ENCODE measurements at regions not wholly inside any gene's neighbourhood (a gene's known extent, or its start where the extent isn't known, plus 50 kb on each side); places are given as distances from the start of the nearest gene placed in this dataset.
"Not testable (repeated sequence)": the region's sequence is repeated elsewhere in the genome, so short reads cannot be mapped to it uniquely, and the experiment has no call there.

DNA sequence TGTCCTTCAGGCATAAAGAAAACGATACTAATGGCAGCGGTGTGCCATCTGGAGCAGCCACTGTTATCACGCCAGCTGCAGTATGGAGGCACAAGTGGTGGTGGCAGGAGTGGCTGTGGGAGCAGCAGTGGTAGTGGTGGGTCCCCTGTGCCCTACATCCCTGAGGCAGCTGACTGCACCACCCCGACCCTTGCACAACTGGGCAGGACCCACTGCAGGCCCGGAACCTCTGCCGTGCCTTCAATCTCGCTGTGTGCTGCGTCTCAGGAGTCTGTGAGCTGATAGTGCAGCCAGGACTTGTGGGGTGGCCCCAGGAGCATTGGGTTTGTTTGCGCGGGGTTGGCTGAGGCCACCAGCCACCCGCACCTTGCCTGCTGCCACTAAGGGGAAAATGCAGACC is 1718.0 kb downstream of the SPATA31A7 start:
- TF ChIP-seq, protein P1, sequence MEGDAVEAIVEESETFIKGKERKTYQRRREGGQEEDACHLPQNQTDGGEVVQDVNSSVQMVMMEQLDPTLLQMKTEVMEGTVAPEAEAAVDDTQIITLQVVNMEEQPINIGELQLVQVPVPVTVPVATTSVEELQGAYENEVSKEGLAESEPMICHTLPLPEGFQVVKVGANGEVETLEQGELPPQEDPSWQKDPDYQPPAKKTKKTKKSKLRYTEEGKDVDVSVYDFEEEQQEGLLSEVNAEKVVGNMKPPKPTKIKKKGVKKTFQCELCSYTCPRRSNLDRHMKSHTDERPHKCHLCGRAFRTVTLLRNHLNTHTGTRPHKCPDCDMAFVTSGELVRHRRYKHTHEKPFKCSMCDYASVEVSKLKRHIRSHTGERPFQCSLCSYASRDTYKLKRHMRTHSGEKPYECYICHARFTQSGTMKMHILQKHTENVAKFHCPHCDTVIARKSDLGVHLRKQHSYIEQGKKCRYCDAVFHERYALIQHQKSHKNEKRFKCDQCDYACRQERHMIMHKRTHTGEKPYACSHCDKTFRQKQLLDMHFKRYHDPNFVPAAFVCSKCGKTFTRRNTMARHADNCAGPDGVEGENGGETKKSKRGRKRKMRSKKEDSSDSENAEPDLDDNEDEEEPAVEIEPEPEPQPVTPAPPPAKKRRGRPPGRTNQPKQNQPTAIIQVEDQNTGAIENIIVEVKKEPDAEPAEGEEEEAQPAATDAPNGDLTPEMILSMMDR (IDR thresholded peaks at IDR 0.05) = not testable (repeated sequence)
- TF ChIP-seq ZFX (IDR thresholded peaks at IDR 0.05; ENCODE audit: borderline replicate concordance) = not testable (repeated sequence)
